HFFc6 (cell line): ENCODE measurements at regions not wholly inside any gene's neighbourhood (a gene's known extent, or its start where the extent isn't known, plus 50 kb on each side); places are given as distances from the start of the nearest gene placed in this dataset.
"Not testable (repeated sequence)": the region's sequence is repeated elsewhere in the genome, so short reads cannot be mapped to it uniquely, and the experiment has no call there.

Source experiments
- DNase-seq: peaks from one replicate; pipeline ENCODE4 v3.0.0-alpha.2; 2018
- H3K27ac Mint-ChIP-seq: 2 replicates; pipeline ENCODE4 v1.8.0; 2020; ENCODE audit warnings: mild to moderate bottlenecking, mixed read lengths
- H3K27me3 Mint-ChIP-seq: 2 replicates; pipeline ENCODE4 v1.8.0; 2021; ENCODE audit warnings: mild to moderate bottlenecking, moderate library complexity, mixed read lengths; ENCODE audit not compliant: insufficient read depth
- H3K36me3 Mint-ChIP-seq: 2 replicates; pipeline ENCODE4 v1.8.0; 2021; ENCODE audit warnings: low read depth, mixed read lengths
- H3K4me1 Mint-ChIP-seq: 2 replicates; pipeline ENCODE4 v1.8.0; 2020; ENCODE audit warnings: low read depth, mixed read lengths
- H3K4me3 Mint-ChIP-seq: 2 replicates; pipeline ENCODE4 v1.8.0; 2020; ENCODE audit warnings: mild to moderate bottlenecking, moderate library complexity, mixed read lengths
- H3K9me3 Mint-ChIP-seq: 2 replicates; pipeline ENCODE4 v1.8.0; 2020; ENCODE audit warnings: mild to moderate bottlenecking, mixed read lengths
- CTCF ChIP-seq: fragments of 200-600 bp; sonication (generic); IDR thresholded peaks from 2 replicates; pipeline ENCODE4 v1.5.0; 2021; ENCODE audit warnings: antibody characterized with exemption, mild to moderate bottlenecking

GRCh38 chr10:65275296-65275695 is 1650.5 kb upstream of the LRRTM3 start:
- peaks cover 31% of the 10 kb centered on the region for H3K9me3 Mint-ChIP-seq
- no peaks in the 10 kb centered on the region for H3K27me3 Mint-ChIP-seq
- no peaks in the 10 kb centered on the region for H3K4me1 Mint-ChIP-seq
- TF ChIP-seq CTCF = no peak
- DNase-seq = no peak
- H3K4me3 Mint-ChIP-seq = no peak overlapping the region
- H3K27ac Mint-ChIP-seq = no peak overlapping the region
- peaks cover 5% of the 10 kb centered on the region; the same call in 1 of the 2 replicates for H3K36me3 Mint-ChIP-seq

GRCh38 chr10:65284495-65285041 is 1641.3 kb upstream of the LRRTM3 start:
- H3K4me3 Mint-ChIP-seq = no peak overlapping the region
- no peaks in the 10 kb centered on the region for H3K4me1 Mint-ChIP-seq
- no peaks in the 10 kb centered on the region for H3K27me3 Mint-ChIP-seq
- no peak for TF ChIP-seq CTCF
- no peaks in the 10 kb centered on the region for H3K36me3 Mint-ChIP-seq
- no peak for DNase-seq
- H3K27ac Mint-ChIP-seq = no peak overlapping the region
- peaks cover 36% of the 10 kb centered on the region for H3K9me3 Mint-ChIP-seq

- H3K36me3 Mint-ChIP-seq, DNase-seq, H3K27me3 Mint-ChIP-seq, H3K4me1 Mint-ChIP-seq, H3K27ac Mint-ChIP-seq, H3K4me3 Mint-ChIP-seq: not testable (repeated sequence)
- peaks cover 34% of the 10 kb centered on the region for H3K9me3 Mint-ChIP-seq
Measured at GRCh38 chr10:65285726-65286125, 1640.1 kb upstream of the LRRTM3 start.

GRCh38 chr10:65291286-65291685 is 1634.5 kb upstream of the LRRTM3 start:
- no peaks in the 10 kb centered on the region for H3K36me3 Mint-ChIP-seq
- H3K27ac Mint-ChIP-seq = no peak overlapping the region
- H3K27me3 Mint-ChIP-seq = no peaks in the 10 kb centered on the region
- H3K4me3 Mint-ChIP-seq = no peak overlapping the region
- DNase-seq = no peak
- no peak for TF ChIP-seq CTCF
- no peaks in the 10 kb centered on the region for H3K4me1 Mint-ChIP-seq
- H3K9me3 Mint-ChIP-seq = peaks cover 22% of the 10 kb centered on the region

- no peaks in the 10 kb centered on the region for H3K27me3 Mint-ChIP-seq
- no peaks in the 10 kb centered on the region for H3K36me3 Mint-ChIP-seq
- no peak for DNase-seq
- no peak for TF ChIP-seq CTCF
- H3K9me3 Mint-ChIP-seq = peaks cover 13% of the 10 kb centered on the region
- H3K4me3 Mint-ChIP-seq = no peak overlapping the region
- H3K4me1 Mint-ChIP-seq = no peaks in the 10 kb centered on the region
- H3K27ac Mint-ChIP-seq = no peak overlapping the region
Measured at GRCh38 chr10:65292551-65292950, 1633.3 kb upstream of the LRRTM3 start.

- no peak for TF ChIP-seq CTCF
- Mint-ChIP-seq H3K4me3 (no peak overlapping the region), H3K4me1 (no peaks in the 10 kb centered on the region), H3K36me3 (no peaks in the 10 kb centered on the region), H3K27ac (no peak overlapping the region), H3K9me3 (peaks cover 21% of the 10 kb centered on the region), H3K27me3 (no peaks in the 10 kb centered on the region)
- no peak for DNase-seq
Measured at GRCh38 chr10:65294329-65294728, 1631.5 kb upstream of the LRRTM3 start.
